ENCODE measurements at regions not wholly inside any gene's neighbourhood (a gene's known extent, or its start where the extent isn't known, plus 50 kb on each side); places are given as distances from the start of the nearest gene placed in this dataset.

DNA sequence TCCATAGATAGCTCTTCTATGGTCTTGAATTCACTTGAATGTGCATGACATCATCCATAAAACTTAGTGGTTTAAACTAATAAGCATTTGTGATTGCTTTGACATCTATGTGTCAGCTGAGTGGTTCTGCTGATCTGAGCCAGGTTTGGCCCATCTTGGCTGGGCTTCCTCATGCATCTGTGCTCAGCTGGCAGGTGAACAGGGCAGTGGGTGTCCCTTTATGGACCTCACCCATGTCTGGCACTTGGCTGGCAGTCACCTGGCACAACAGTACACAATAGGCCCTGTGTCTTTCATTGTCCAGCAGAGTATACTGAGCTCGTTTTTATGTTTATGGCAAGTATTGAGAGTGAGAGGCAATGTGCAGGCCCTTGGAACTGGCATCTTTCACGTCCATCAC is 73.7 kb upstream of the CNTN6 start (continued):
- TF ChIP-seq, protein P1, sequence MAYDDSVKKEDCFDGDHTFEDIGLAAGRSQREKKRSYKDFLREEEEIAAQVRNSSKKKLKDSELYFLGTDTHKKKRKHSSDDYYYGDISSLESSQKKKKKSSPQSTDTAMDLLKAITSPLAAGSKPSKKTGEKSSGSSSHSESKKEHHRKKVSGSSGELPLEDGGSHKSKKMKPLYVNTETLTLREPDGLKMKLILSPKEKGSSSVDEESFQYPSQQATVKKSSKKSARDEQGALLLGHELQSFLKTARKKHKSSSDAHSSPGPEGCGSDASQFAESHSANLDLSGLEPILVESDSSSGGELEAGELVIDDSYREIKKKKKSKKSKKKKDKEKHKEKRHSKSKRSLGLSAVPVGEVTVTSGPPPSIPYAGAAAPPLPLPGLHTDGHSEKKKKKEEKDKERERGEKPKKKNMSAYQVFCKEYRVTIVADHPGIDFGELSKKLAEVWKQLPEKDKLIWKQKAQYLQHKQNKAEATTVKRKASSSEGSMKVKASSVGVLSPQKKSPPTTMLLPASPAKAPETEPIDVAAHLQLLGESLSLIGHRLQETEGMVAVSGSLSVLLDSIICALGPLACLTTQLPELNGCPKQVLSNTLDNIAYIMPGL (CRISPR knock-in tag; IDR thresholded peaks at IDR 0.05) = no peak
- no peak for TF ChIP-seq FOXJ3 (CRISPR knock-in tag; IDR thresholded peaks at IDR 0.05; ENCODE audit: borderline replicate concordance)
- TF ChIP-seq, protein P2, sequence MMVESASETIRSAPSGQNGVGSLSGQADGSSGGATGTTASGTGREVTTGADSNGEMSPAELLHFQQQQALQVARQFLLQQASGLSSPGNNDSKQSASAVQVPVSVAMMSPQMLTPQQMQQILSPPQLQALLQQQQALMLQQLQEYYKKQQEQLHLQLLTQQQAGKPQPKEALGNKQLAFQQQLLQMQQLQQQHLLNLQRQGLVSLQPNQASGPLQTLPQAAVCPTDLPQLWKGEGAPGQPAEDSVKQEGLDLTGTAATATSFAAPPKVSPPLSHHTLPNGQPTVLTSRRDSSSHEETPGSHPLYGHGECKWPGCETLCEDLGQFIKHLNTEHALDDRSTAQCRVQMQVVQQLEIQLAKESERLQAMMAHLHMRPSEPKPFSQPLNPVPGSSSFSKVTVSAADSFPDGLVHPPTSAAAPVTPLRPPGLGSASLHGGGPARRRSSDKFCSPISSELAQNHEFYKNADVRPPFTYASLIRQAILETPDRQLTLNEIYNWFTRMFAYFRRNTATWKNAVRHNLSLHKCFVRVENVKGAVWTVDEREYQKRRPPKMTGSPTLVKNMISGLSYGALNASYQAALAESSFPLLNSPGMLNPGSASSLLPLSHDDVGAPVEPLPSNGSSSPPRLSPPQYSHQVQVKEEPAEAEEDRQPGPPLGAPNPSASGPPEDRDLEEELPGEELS (CRISPR knock-in tag; IDR thresholded peaks at IDR 0.05) = no peak

DNA sequence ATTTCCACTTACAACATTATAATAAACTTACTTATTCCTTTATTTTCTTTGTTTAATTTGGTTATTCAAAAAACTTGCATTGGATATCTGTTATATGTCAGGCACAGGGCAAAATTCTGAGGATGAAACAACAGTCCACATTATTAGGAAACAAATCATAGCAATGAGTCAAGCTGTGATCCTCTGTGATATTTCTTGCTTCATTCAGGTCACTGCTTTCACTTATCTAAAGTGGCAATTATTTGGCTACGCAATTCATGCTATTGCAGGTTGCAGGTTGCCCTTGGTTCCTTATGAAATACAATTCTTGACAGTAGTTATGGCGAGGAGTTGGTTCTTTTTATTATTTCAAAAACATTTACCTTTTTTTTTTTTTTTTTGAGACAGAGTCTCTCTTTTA is 66.4 kb upstream of the CNTN6 start:
- Mint-ChIP-seq H3K4me3 (no peak overlapping the region), H3K4me1 (no peaks in the 10 kb centered on the region), H3K27me3 (ENCODE audit: low read depth) (no peaks in the 10 kb centered on the region; the same call in 1 of the 2 replicates), H3K27ac (no peak overlapping the region), H3K9me3 (peaks cover 68% of the 10 kb centered on the region), H3K36me3 (peaks cover 56% of the 10 kb centered on the region)
- DNase-seq (ENCODE audit: low spot score) = no peak
- ATAC-seq = no peak
- TF ChIP-seq SMAD3 (CRISPR knock-in tag; IDR thresholded peaks at IDR 0.05; ENCODE audit: borderline replicate concordance) = no peak
- TF ChIP-seq, protein P3, sequence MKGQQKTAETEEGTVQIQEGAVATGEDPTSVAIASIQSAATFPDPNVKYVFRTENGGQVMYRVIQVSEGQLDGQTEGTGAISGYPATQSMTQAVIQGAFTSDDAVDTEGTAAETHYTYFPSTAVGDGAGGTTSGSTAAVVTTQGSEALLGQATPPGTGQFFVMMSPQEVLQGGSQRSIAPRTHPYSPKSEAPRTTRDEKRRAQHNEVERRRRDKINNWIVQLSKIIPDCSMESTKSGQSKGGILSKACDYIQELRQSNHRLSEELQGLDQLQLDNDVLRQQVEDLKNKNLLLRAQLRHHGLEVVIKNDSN (CRISPR knock-in tag; IDR thresholded peaks at IDR 0.05) = no peak
- no peak for TF ChIP-seq KAT7 (CRISPR knock-in tag; IDR thresholded peaks at IDR 0.05; ENCODE audit: borderline replicate concordance)
- TF ChIP-seq, protein P4, sequence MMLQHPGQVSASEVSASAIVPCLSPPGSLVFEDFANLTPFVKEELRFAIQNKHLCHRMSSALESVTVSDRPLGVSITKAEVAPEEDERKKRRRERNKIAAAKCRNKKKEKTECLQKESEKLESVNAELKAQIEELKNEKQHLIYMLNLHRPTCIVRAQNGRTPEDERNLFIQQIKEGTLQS (CRISPR knock-in tag; conservative IDR thresholded peaks at IDR 0.05) = no peak
- TF ChIP-seq, protein P5, sequence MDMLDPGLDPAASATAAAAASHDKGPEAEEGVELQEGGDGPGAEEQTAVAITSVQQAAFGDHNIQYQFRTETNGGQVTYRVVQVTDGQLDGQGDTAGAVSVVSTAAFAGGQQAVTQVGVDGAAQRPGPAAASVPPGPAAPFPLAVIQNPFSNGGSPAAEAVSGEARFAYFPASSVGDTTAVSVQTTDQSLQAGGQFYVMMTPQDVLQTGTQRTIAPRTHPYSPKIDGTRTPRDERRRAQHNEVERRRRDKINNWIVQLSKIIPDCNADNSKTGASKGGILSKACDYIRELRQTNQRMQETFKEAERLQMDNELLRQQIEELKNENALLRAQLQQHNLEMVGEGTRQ (CRISPR knock-in tag; IDR thresholded peaks at IDR 0.05) = no peak
- TF ChIP-seq, protein P6, sequence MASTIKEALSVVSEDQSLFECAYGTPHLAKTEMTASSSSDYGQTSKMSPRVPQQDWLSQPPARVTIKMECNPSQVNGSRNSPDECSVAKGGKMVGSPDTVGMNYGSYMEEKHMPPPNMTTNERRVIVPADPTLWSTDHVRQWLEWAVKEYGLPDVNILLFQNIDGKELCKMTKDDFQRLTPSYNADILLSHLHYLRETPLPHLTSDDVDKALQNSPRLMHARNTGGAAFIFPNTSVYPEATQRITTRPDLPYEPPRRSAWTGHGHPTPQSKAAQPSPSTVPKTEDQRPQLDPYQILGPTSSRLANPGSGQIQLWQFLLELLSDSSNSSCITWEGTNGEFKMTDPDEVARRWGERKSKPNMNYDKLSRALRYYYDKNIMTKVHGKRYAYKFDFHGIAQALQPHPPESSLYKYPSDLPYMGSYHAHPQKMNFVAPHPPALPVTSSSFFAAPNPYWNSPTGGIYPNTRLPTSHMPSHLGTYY (CRISPR knock-in tag; IDR thresholded peaks at IDR 0.05) = no peak
- no peak for TF ChIP-seq MYBL2 (CRISPR knock-in tag; IDR thresholded peaks at IDR 0.05)
- TF ChIP-seq ZNF263 (CRISPR knock-in tag; IDR thresholded peaks at IDR 0.05; ENCODE audit: low read depth) = no peak
- no peak for TF ChIP-seq NR2C2 (CRISPR knock-in tag; IDR thresholded peaks at IDR 0.05)
- no peak for TF ChIP-seq GRHL2 (CRISPR knock-in tag; IDR thresholded peaks at IDR 0.05; ENCODE audit: insufficient replicate concordance, severe bottlenecking)
- TF ChIP-seq, protein P7, sequence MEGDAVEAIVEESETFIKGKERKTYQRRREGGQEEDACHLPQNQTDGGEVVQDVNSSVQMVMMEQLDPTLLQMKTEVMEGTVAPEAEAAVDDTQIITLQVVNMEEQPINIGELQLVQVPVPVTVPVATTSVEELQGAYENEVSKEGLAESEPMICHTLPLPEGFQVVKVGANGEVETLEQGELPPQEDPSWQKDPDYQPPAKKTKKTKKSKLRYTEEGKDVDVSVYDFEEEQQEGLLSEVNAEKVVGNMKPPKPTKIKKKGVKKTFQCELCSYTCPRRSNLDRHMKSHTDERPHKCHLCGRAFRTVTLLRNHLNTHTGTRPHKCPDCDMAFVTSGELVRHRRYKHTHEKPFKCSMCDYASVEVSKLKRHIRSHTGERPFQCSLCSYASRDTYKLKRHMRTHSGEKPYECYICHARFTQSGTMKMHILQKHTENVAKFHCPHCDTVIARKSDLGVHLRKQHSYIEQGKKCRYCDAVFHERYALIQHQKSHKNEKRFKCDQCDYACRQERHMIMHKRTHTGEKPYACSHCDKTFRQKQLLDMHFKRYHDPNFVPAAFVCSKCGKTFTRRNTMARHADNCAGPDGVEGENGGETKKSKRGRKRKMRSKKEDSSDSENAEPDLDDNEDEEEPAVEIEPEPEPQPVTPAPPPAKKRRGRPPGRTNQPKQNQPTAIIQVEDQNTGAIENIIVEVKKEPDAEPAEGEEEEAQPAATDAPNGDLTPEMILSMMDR (IDR thresholded peaks at IDR 0.05) = no peak
- TF ChIP-seq, protein P8, sequence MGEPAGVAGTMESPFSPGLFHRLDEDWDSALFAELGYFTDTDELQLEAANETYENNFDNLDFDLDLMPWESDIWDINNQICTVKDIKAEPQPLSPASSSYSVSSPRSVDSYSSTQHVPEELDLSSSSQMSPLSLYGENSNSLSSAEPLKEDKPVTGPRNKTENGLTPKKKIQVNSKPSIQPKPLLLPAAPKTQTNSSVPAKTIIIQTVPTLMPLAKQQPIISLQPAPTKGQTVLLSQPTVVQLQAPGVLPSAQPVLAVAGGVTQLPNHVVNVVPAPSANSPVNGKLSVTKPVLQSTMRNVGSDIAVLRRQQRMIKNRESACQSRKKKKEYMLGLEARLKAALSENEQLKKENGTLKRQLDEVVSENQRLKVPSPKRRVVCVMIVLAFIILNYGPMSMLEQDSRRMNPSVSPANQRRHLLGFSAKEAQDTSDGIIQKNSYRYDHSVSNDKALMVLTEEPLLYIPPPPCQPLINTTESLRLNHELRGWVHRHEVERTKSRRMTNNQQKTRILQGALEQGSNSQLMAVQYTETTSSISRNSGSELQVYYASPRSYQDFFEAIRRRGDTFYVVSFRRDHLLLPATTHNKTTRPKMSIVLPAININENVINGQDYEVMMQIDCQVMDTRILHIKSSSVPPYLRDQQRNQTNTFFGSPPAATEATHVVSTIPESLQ (CRISPR knock-in tag; IDR thresholded peaks at IDR 0.05) = no peak
- no peak for TF ChIP-seq JAZF1 (CRISPR knock-in tag; IDR thresholded peaks at IDR 0.05)
- TF ChIP-seq TEAD4 (CRISPR knock-in tag; IDR thresholded peaks at IDR 0.05) = no peak
- no peak for TF ChIP-seq TP53 (CRISPR knock-in tag; IDR thresholded peaks at IDR 0.05)
- TF ChIP-seq ESRRA (CRISPR knock-in tag; IDR thresholded peaks at IDR 0.05; ENCODE audit: borderline replicate concordance) = no peak
- TF ChIP-seq FOXP1 (CRISPR knock-in tag; IDR thresholded peaks at IDR 0.05; ENCODE audit: borderline replicate concordance) = no peak
- TF ChIP-seq ATF1 (CRISPR knock-in tag; IDR thresholded peaks at IDR 0.05) = no peak
- TF ChIP-seq, protein P2 (CRISPR knock-in tag; IDR thresholded peaks at IDR 0.05) = no peak
- ChIA-PET CTCF (no interaction called here), POLR2A (no interaction called here)

Data from WTC11 (cell line).